GM12864 (cell line): ENCODE measurements at regions not wholly inside any gene's neighbourhood (a gene's known extent, or its start where the extent isn't known, plus 50 kb on each side); places are given as distances from the start of the nearest gene placed in this dataset.
"Not testable (repeated sequence)": the region's sequence is repeated elsewhere in the genome, so short reads cannot be mapped to it uniquely, and the experiment has no call there.

Source experiments
- DNase-seq: peaks from one replicate; pipeline ENCODE4 v3.0.0-alpha.2; 2011; ENCODE audit warnings: low read depth
- H3K4me3 ChIP-seq: 2 replicates; pipeline ENCODE4 v1.5.1; 2011; ENCODE audit warnings: mild to moderate bottlenecking, low read depth, low read length, control low read depth
- CTCF ChIP-seq: IDR thresholded peaks from 2 replicates; pipeline ENCODE4 v1.5.1; 2011; ENCODE audit warnings: low read depth, mild to moderate bottlenecking, moderate library complexity, low read length, control low read depth, inconsistent platforms; ENCODE audit errors: missing control alignments

- no peak overlapping the region for H3K4me3 ChIP-seq
- no peak for DNase-seq
- TF ChIP-seq CTCF, result no peak
Measured at GRCh38 chr16:85515319-85515745, 97.8 kb upstream of the GSE1 start.

- no peak for TF ChIP-seq CTCF
- no peak for DNase-seq
- no peak overlapping the region for H3K4me3 ChIP-seq
Measured at GRCh38 chr16:85515830-85516397, 97.2 kb upstream of the GSE1 start.

GRCh38 chr16:85517154-85517553 is 96.0 kb upstream of the GSE1 start:
- no peak for TF ChIP-seq CTCF
- H3K4me3 ChIP-seq, result no peak overlapping the region
- no peak for DNase-seq

- H3K4me3 ChIP-seq, result no peak overlapping the region
- TF ChIP-seq CTCF, result no peak
- DNase-seq, result no peak
Measured at GRCh38 chr16:85517563-85518179, 95.5 kb upstream of the GSE1 start.

GRCh38 chr16:85518398-85519049 is 94.6 kb upstream of the GSE1 start:
- TF ChIP-seq CTCF, result no peak
- H3K4me3 ChIP-seq, result no peak overlapping the region
- DNase-seq, result no peak

- not testable (repeated sequence) for DNase-seq, H3K4me3 ChIP-seq
Measured at GRCh38 chr16:85519050-85519440, 94.1 kb upstream of the GSE1 start.

- DNase-seq, result no peak
- no peak overlapping the region for H3K4me3 ChIP-seq
- no peak for TF ChIP-seq CTCF
Measured at GRCh38 chr16:85519540-85520231, 93.4 kb upstream of the GSE1 start.
